Epithelial cell of prostate (primary cell): ENCODE measurements at regions not wholly inside any gene's neighbourhood (a gene's known extent, or its start where the extent isn't known, plus 50 kb on each side); places are given as distances from the start of the nearest gene placed in this dataset.
"Not testable (repeated sequence)": the region's sequence is repeated elsewhere in the genome, so short reads cannot be mapped to it uniquely, and the experiment has no call there.

Source experiments
- DNase-seq: peaks from one replicate; pipeline ENCODE4 v3.0.0-alpha.2; 2011; ENCODE audit warnings: low read depth, low spot score
- H3K27ac ChIP-seq: fragments of 450-650 bp; 2 replicates; pipeline ENCODE4 v1.5.1; 2017; ENCODE audit warnings: mild to moderate bottlenecking

GRCh38 chr3:86887876-86888275 lies 103.1 kb downstream of the VGLL3 start:
- DNase-seq, result no peak
- no peak overlapping the region for H3K27ac ChIP-seq

- no peak overlapping the region for H3K27ac ChIP-seq
- DNase-seq, result no peak
These were observed 110.9 kb downstream of the VGLL3 start for GRCh38 chr3:86880066-86880465.

- DNase-seq, H3K27ac ChIP-seq: not testable (repeated sequence)
These were observed 114.3 kb downstream of the VGLL3 start for GRCh38 chr3:86876504-86877181.

GRCh38 chr3:86874790-86875189 lies 116.2 kb downstream of the VGLL3 start:
- not testable (repeated sequence) for H3K27ac ChIP-seq, DNase-seq

GRCh38 chr3:86869566-86869965 lies 121.4 kb downstream of the VGLL3 start:
- no peak overlapping the region for H3K27ac ChIP-seq
- DNase-seq, result no peak

- no peak for DNase-seq
These were observed 123.0 kb downstream of the VGLL3 start for GRCh38 chr3:86867982-86868381.

GRCh38 chr3:86865506-86865905 lies 125.4 kb downstream of the VGLL3 start:
- no peak overlapping the region for H3K27ac ChIP-seq
- DNase-seq, result no peak

More at GRCh38 chr3:86867982-86868381, 123.0 kb downstream of the VGLL3 start:
- H3K27ac ChIP-seq, result no peak overlapping the region

GRCh38 chr3:86856711-86857110 lies 134.2 kb downstream of the VGLL3 start:
- no peak for DNase-seq
- no peak overlapping the region for H3K27ac ChIP-seq

- no peak for DNase-seq
- H3K27ac ChIP-seq, result no peak overlapping the region
These were observed 141.0 kb downstream of the VGLL3 start for GRCh38 chr3:86849991-86850390.

GRCh38 chr3:86845726-86846125 lies 145.2 kb downstream of the VGLL3 start:
- DNase-seq, result no peak

GRCh38 chr3:86838927-86839326 lies 152.0 kb downstream of the VGLL3 start:
- no peak overlapping the region for H3K27ac ChIP-seq

More at GRCh38 chr3:86845726-86846125, 145.2 kb downstream of the VGLL3 start:
- no peak overlapping the region for H3K27ac ChIP-seq

GRCh38 chr3:86837871-86838270 lies 153.1 kb downstream of the VGLL3 start:
- no peak for DNase-seq
- H3K27ac ChIP-seq, result no peak overlapping the region

More at GRCh38 chr3:86838927-86839326, 152.0 kb downstream of the VGLL3 start:
- DNase-seq, result no peak

GRCh38 chr3:86830566-86830965 lies 160.4 kb downstream of the VGLL3 start:
- no peak for DNase-seq
- H3K27ac ChIP-seq, result no peak overlapping the region

GRCh38 chr3:86828751-86829150 lies 162.2 kb downstream of the VGLL3 start:
- DNase-seq, result no peak
- H3K27ac ChIP-seq, result no peak overlapping the region

GRCh38 chr3:86827582-86827981 lies 163.4 kb downstream of the VGLL3 start:
- not testable (repeated sequence) for DNase-seq, H3K27ac ChIP-seq

GRCh38 chr3:86826292-86826691 lies 164.7 kb downstream of the VGLL3 start:
- DNase-seq, result no peak
- H3K27ac ChIP-seq, result no peak overlapping the region

- no peak overlapping the region for H3K27ac ChIP-seq
- no peak for DNase-seq
These were observed 175.1 kb downstream of the VGLL3 start for GRCh38 chr3:86815880-86816279.

- DNase-seq, result no peak
These were observed 175.9 kb downstream of the VGLL3 start for GRCh38 chr3:86814918-86815655.

GRCh38 chr3:86814321-86814720 lies 176.6 kb downstream of the VGLL3 start:
- no peak overlapping the region for H3K27ac ChIP-seq
- DNase-seq, result no peak

More at GRCh38 chr3:86814918-86815655, 175.9 kb downstream of the VGLL3 start:
- no peak overlapping the region for H3K27ac ChIP-seq

- DNase-seq, result no peak
- no peak overlapping the region for H3K27ac ChIP-seq
These were observed 189.0 kb downstream of the VGLL3 start for GRCh38 chr3:86801921-86802320.

GRCh38 chr3:86801066-86801465 lies 189.9 kb downstream of the VGLL3 start:
- DNase-seq, result no peak
- no peak overlapping the region for H3K27ac ChIP-seq

GRCh38 chr3:86800116-86800515 lies 190.8 kb downstream of the VGLL3 start:
- no peak overlapping the region for H3K27ac ChIP-seq
- no peak for DNase-seq
